GM12801 (cell line): ENCODE measurements at regions not wholly inside any gene's neighbourhood (a gene's known extent, or its start where the extent isn't known, plus 50 kb on each side); places are given as distances from the start of the nearest gene placed in this dataset.

Source experiments
- CTCF ChIP-seq: IDR thresholded peaks from one replicate; pipeline ENCODE4 v1.5.1; 2011; ENCODE audit warnings: control low read depth; ENCODE audit not compliant: insufficient read length; ENCODE audit errors: extremely low read depth

GRCh38 chr6:87753131-87753685 lies 51.2 kb upstream of the AKIRIN2 start:
- no peak for TF ChIP-seq CTCF
